Natural killer cell (primary cell): ENCODE measurements at regions not wholly inside any gene's neighbourhood (a gene's known extent, or its start where the extent isn't known, plus 50 kb on each side); places are given as distances from the start of the nearest gene placed in this dataset.

ENCODE experiments used
- ATAC-seq, 3 donors: fragments of 150-1000 bp in 2 of 3; fragments of 200-7000 bp in 1 of 3; cut with Tn5 transposase; 1 replicate in 1 of 3; 2 replicates in 2 of 3; pipeline ENCODE4 v1.10.0; 2021; ENCODE audit warnings: mild to moderate bottlenecking in 2 of 3, moderate library complexity in 2 of 3
- DNase-seq, 2 donors: peaks; one replicate each; pipeline versions ENCODE4 v3.0.0 to v3.0.0-alpha.2; 2013 to 2021; ENCODE audit warnings: mixed read lengths in 1 of 2
- H3K27ac ChIP-seq: one replicate; pipeline ENCODE4 v1.5.1; 2013; ENCODE audit warnings: mild to moderate bottlenecking, low read length
- H3K27me3 ChIP-seq: one replicate; pipeline ENCODE4 v1.6.1; 2013; ENCODE audit warnings: low read length; ENCODE audit not compliant: control insufficient read depth, insufficient read depth
- H3K36me3 ChIP-seq: one replicate; pipeline ENCODE4 v1.6.1; 2013; ENCODE audit warnings: low read length; ENCODE audit not compliant: control insufficient read depth, insufficient read depth
- H3K4me1 ChIP-seq: one replicate; pipeline ENCODE4 v1.6.1; 2013; ENCODE audit warnings: low read length; ENCODE audit not compliant: control insufficient read depth, insufficient read depth
- H3K4me3 ChIP-seq: one replicate; pipeline ENCODE4 v1.5.1; 2013; ENCODE audit warnings: low read length
- H3K9me3 ChIP-seq: one replicate; pipeline ENCODE4 v1.6.1; 2013; ENCODE audit warnings: low read length; ENCODE audit not compliant: control insufficient read depth, insufficient read depth
- H3K27ac Mint-ChIP-seq, 2 donors: one replicate each; pipeline ENCODE4 v1.8.0; 2022; ENCODE audit warnings: mild to moderate bottlenecking in 2 of 2, mixed read lengths in 2 of 2, moderate library complexity in 1 of 2
- H3K27me3 Mint-ChIP-seq, 2 donors: one replicate each; pipeline ENCODE4 v1.8.0; 2022; ENCODE audit warnings: low read depth in 2 of 2, mixed read lengths in 2 of 2
- H3K36me3 Mint-ChIP-seq: one replicate; pipeline ENCODE4 v1.8.0; 2022; ENCODE audit warnings: mixed read lengths
- H3K4me1 Mint-ChIP-seq, 2 donors: one replicate each; pipeline ENCODE4 v1.8.0; 2022; ENCODE audit warnings: mixed read lengths in 2 of 2
- H3K4me3 Mint-ChIP-seq: one replicate; pipeline ENCODE4 v1.8.0; 2022; ENCODE audit warnings: mild to moderate bottlenecking, moderate library complexity, mixed read lengths
- H3K9me3 Mint-ChIP-seq, 2 donors: one replicate each; pipeline ENCODE4 v1.8.0; 2022; ENCODE audit warnings: mixed read lengths in 2 of 2
- CTCF ChIP-seq: fragments of 200-600 bp; IDR thresholded peaks from one replicate; pipeline ENCODE4 v1.8.0; 2022; ENCODE audit warnings: antibody characterized with exemption
- WGBS: methylation state at CpG from one replicate; pipeline ENCODE4 v1.1.7; 2013; ENCODE audit warnings: missing lambda C conversion rate; ENCODE audit not compliant: insufficient coverage; 5-methylcytosine and 5-hydroxymethylcytosine counted together
- intact Hi-C: fragments of 100-400 bp; cut with micrococcal nuclease; formaldehyde crosslinking; loops from one replicate; pipeline ENCODE4 v1.14.2; 2022

- intact Hi-C loops, result no loop called here
- no peak overlapping the region for H3K4me3 Mint-ChIP-seq
- no peak for ATAC-seq
These were observed 190.1 kb upstream of the GPRIN3 start for GRCh38 chr4:89497517-89498308.

GRCh38 chr4:89496851-89497250, 189.3 kb upstream of the GPRIN3 start:
- no peak overlapping the region for H3K27ac ChIP-seq
- no peaks in the 10 kb centered on the region for H3K36me3 Mint-ChIP-seq
- WGBS, result no CpG with 5 or more reads among the region's 1 CpG
- H3K9me3 Mint-ChIP-seq, result no peaks in the 10 kb centered on the region
- no peak for TF ChIP-seq CTCF
- DNase-seq (no peak), ATAC-seq (no peak)
- no peak overlapping the region for H3K4me3 Mint-ChIP-seq
- peaks cover 8 to 17% of the 10 kb centered on the region in 2 donors for H3K27me3 Mint-ChIP-seq
- intact Hi-C loops, result no loop called here
- no peaks in the 10 kb centered on the region for H3K27me3 ChIP-seq
- no peaks in the 10 kb centered on the region for H3K4me1 Mint-ChIP-seq
- H3K4me3 ChIP-seq, result no peak overlapping the region
- no peaks in the 10 kb centered on the region for H3K36me3 ChIP-seq
- no peak overlapping the region for H3K27ac Mint-ChIP-seq
- H3K9me3 ChIP-seq, result no peaks in the 10 kb centered on the region
- no peaks in the 10 kb centered on the region for H3K4me1 ChIP-seq

More at GRCh38 chr4:89497517-89498308, 190.1 kb upstream of the GPRIN3 start:
- 100% methylated on average over 1 of the region's 4 CpGs for WGBS
- TF ChIP-seq CTCF, result no peak
- no peak overlapping the region for H3K27ac Mint-ChIP-seq
- H3K4me1 Mint-ChIP-seq, result no peaks in the 10 kb centered on the region
- DNase-seq, result no peak
- H3K4me1 ChIP-seq, result no peaks in the 10 kb centered on the region
- no peaks in the 10 kb centered on the region for H3K9me3 Mint-ChIP-seq
- H3K27me3 Mint-ChIP-seq, result peaks cover 8 to 17% of the 10 kb centered on the region in 2 donors
- H3K27ac ChIP-seq, result no peak overlapping the region
- H3K9me3 ChIP-seq, result no peaks in the 10 kb centered on the region
- no peaks in the 10 kb centered on the region for H3K36me3 Mint-ChIP-seq
- no peak overlapping the region for H3K4me3 ChIP-seq
- H3K27me3 ChIP-seq, result no peaks in the 10 kb centered on the region
- no peaks in the 10 kb centered on the region for H3K36me3 ChIP-seq

GRCh38 chr4:89493367-89493766, 185.8 kb upstream of the GPRIN3 start:
- WGBS, result 79% methylated on average over 2 of the region's 3 CpGs
- Mint-ChIP-seq H3K4me3 (no peak overlapping the region), H3K9me3 (peaks cover 0 to 2% of the 10 kb centered on the region in 2 donors), H3K27me3 (no peaks in the 10 kb centered on the region), H3K27ac (no peak overlapping the region), H3K4me1 (peaks cover 4 to 6% of the 10 kb centered on the region in 2 donors), H3K36me3 (no peaks in the 10 kb centered on the region)
- intact Hi-C loops, result no loop called here
- Histone ChIP-seq H3K27ac (no peak overlapping the region), H3K4me3 (no peak overlapping the region), H3K27me3 (no peaks in the 10 kb centered on the region), H3K9me3 (no peaks in the 10 kb centered on the region), H3K36me3 (no peaks in the 10 kb centered on the region), H3K4me1 (peaks cover 3% of the 10 kb centered on the region)
- ATAC-seq, result no peak
- TF ChIP-seq CTCF, result no peak
- DNase-seq, result no peak

- no peak for TF ChIP-seq CTCF
- intact Hi-C loops, result no loop called here
- Mint-ChIP-seq H3K4me1 (peaks cover 4 to 6% of the 10 kb centered on the region in 2 donors), H3K27ac (peak overlapping the region in 1 of 2 donors; percentile 12), H3K9me3 (peaks cover 0 to 2% of the 10 kb centered on the region in 2 donors), H3K27me3 (no peaks in the 10 kb centered on the region), H3K36me3 (no peaks in the 10 kb centered on the region), H3K4me3 (no peak overlapping the region)
- Histone ChIP-seq H3K27me3 (no peaks in the 10 kb centered on the region), H3K9me3 (no peaks in the 10 kb centered on the region), H3K27ac (no peak overlapping the region), H3K4me3 (no peak overlapping the region), H3K36me3 (no peaks in the 10 kb centered on the region), H3K4me1 (peaks cover 3% of the 10 kb centered on the region)
- DNase-seq, result no peak
- no peak for ATAC-seq
- 80% methylated on average over 3 of the region's 4 CpGs for WGBS
These were observed 185.0 kb upstream of the GPRIN3 start for GRCh38 chr4:89492581-89493071.
